GM18858 (cell line): ENCODE measurements at regions not wholly inside any gene's neighbourhood (a gene's known extent, or its start where the extent isn't known, plus 50 kb on each side); places are given as distances from the start of the nearest gene placed in this dataset.

Experiments
- ATAC-seq: cut with Tn5 transposase; IDR thresholded peaks from one replicate; pipeline ENCODE4 v1.9.1; 2021; ENCODE audit not compliant: unreplicated experiment

DNA sequence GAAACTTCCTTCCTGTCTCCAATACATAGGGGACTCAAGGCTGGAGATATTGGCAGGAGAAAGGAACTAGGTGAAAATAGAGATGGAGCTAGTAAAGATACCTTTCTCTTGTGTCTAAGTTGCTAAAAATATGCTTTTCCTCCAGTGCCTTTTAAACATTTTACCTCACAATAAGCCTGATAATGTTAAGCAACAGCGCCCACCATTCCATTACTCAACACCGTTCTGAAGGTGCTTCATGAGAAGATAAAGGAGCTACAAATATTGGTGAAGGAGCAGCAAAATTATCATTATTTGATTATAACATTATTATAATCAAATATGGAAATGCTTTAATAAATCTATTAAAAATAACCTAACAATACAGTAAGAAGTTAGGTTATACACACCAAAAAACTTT, 83.6 kb upstream of the BARX2 start:
- ATAC-seq, result no peak

- no peak for ATAC-seq
Observed at GRCh38 chr11:129291546-129291945, 84.1 kb upstream of the BARX2 start.

- ATAC-seq, result no peak
Observed at GRCh38 chr11:129290966-129291365, 84.7 kb upstream of the BARX2 start.

GRCh38 chr11:129289350-129290040, 86.2 kb upstream of the BARX2 start:
- no peak for ATAC-seq

DNA sequence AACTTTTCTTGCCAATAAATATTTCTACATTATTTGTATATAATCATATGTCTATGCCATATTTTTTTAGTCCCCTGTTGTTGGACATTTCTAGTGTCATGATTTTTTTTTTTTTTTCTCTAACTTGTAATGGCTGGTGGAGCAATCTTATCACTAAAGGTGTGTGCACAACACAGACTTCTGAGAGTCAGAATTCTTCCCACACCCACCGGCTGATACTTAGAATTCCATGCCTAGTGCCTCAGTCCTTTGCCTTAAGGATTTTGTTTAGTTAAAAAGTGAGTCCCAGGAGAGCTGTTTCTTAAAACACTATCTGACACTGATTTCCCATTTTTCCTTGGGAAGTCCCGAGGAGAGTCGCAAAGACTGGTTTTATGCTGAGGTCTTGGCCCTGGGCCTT, 87.7 kb upstream of the BARX2 start:
- no peak for ATAC-seq

DNA sequence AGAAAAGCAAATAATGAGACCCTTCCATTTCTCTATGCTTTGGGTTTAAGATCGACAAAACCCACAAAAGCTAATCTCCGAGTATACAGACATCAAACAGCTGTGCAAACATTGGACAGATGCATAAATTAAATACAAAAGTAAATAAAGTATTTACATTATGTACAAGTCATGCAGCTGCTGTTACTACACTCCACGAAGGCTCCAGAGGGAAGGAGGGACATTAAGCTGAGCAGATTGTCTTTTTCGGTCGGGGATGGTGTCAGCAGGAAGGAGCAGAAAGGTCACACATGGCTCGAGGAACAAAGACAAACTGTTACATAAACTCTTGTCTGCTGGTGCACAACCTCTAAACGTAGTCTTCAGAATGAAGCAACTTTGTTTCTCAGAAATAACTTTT, 88.8 kb upstream of the BARX2 start:
- no peak for ATAC-seq

DNA sequence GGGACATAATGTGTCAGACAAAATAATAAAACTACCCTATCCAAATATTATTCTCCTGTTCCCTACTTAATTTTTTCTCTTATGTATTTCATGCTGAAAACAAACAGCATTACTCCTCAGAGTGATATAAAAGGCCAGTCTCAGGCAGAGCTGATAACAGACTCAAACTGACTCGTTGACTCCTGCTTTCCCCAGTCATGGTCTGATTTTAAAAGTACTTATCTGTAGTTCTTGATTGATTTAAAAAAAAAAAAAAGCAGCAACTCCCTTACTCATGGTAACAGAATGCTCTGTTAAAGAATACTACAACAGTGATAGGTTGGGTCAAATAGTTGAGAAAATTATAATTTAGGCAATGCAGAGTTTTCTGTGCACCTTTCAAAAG, 90.3 kb upstream of the BARX2 start:
- no peak for ATAC-seq

GRCh38 chr11:129283141-129283540, 91.0 kb upstream of the ARHGAP32 start:
- ATAC-seq, result no peak

DNA sequence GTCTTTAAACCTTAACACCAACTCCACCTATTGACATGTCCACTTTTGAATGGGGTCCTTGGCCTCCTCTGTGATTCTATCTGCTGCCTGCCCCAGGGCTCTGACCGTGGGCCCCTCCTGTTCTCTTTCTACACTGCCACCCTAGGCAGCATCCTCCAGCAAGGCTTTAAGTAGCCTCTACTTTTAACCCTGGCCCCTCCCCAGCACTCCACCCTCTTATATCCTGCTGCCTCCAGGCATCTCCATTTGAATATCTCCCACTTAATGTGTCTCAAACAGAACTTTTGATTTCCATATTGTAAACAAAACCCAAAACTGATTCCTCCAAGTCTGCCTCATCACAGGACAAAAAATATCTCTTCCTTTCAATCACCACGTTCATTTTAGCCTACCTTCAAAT, 90.5 kb upstream of the ARHGAP32 start:
- ATAC-seq, result no peak

- no peak for ATAC-seq
Observed at GRCh38 chr11:129281471-129282415, 89.6 kb upstream of the ARHGAP32 start.

GRCh38 chr11:129280027-129280811, 88.1 kb upstream of the ARHGAP32 start:
- no peak for ATAC-seq

DNA sequence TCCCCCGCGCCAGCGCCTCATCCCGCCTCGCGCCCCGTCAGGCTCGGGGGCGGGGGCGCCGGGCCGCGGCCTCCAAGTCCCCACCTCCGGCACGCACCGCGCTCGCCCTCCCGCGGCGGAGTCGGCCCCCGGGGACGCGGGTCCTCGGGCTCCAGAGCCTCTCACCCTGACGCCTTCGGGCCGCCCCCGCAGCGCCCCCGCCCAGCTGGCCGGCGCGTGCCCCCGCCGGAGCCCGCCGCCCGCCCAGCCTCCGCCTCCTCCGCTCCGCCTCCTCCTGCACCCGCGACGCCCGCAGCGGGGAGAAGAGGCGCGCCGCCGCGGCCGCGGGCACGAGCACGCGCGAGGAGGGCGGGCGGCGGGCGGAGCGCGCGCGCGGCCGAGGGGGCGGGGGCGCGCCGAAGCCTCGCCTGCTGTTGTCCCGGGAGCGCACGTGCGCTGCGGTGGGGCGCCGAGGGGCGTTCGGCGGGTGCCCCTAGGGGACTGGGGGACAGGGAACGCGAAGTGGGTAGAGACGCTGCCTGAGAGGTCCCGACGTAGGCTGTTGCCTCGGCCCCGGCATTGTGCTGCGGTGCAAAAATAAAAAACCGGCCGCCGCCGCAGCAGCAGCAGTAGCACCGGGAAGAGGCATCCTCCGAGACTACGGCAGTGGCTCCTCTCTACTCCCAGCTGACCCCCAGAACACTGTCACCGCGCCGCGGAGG, 87.4 kb upstream of the ARHGAP32 start:
- ATAC-seq, result peak; percentile 42

DNA sequence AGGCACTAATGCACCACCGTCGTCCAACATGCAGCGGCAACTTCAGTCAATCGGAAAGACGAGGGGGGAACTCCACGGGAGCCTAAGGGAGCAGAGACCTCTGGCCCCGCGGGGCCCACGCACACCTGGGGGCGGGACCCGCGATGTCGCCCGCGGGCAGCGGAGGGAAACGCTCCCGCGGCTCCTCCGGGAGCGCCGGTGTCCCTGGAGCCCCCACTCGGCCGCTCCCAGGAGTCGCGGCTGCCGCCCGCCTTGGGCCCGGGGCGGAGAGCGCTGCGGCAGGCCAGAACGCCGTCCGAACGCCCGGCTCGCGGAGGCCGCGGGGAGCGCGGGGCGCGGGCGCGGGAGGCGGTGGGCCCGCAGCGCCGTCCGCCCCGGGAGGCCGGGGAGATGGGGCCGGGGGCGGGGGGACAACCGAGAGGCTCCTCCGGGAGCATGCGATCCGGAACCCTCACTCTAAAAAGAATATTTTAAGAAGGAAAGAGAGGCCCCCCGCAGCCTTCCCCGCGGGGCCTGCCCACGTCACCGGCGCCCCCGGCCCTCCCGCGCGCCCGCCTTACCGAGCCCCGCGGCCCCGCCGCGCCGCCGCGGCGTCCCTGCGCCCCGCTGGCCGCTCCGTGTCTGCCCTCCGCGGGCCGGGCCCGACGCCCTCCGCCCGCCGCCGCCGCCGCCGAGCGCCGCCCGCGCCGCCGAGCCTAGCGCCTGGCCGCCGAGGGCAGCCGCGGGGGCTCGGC, 86.6 kb upstream of the ARHGAP32 start:
- peak; percentile 9 for ATAC-seq

DNA sequence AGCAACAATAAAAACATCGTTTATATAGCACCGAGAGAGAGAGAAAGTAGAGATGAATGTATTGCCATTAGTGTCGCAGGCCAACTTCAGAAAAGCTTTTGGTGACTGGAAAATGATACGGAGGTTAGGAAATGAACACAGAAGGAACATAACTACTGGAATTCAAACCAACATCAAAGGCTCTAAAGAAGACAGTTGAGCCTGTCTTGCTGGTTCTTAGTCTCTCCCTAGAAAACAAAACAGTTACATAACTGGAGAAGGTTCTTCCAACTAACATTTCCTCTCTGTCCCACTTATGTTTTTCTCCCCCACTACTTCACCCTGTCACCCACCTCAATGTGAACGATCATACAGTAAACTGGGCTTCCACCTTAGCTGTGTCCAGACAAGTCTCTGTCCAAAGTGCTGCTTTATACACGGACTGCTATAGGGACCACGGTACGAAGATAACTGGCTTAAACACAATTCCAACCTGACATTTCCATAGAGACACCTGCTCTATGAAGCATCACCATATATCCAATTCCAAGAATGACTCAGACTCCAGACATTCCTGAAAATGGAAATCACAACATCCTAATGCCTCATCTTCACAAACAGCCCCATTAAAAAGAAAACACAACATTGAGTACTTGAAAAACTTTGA, 85.2 kb upstream of the ARHGAP32 start:
- ATAC-seq, result no peak

DNA sequence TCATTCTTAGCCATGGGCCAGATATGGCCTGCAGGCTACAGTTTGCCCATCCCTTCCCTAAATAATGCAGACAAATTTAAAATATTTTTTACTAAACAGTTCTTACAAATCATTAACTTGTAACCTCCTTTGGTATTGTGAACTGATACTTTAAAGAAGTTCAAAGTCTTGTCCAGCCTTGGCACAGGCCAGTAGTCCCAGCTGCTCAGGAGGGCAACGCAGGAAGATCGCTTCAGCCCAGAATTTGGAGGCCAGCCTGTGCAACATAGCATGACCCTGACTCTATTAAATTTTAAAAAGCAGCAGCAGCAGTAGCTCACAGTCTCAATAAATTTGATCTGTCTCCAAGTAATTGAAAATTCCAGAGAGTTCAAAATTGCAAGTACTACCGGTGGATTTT, 83.7 kb upstream of the ARHGAP32 start:
- no peak for ATAC-seq

DNA sequence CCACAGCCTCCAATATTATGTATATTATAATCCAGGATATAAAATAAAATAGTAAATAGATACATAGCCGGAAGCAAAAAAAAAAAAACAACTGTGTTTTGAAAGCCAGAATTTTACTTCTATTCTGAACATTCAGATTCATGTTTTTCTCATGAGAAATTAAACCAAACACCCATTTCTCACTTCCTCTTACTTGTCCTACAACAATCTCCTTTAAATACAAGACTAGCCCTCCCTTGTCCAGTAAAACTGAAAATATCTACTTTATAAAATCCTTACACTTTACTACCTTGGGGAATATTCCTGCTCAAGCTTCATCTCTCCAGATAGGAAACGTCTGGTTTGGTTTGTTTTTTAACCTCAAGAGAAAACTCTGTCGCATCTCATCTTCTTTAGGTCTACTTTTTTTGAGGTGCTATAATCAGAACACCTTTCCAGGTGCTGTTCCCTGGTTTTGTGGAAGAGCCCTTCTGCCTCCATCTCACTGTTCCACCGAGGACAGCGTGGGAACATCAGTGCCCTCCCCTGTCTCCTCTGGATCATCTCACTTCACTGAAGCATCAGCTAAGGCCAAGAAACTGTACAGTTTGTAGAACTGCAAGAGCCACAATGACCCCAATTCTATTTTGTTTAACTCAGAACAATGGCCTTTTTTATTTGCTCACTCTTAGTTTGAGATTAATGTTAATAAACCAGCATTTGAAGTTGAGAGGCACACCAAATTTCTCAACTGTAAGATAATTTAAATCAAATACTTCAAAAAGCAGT, 82.0 kb upstream of the ARHGAP32 start:
- no peak for ATAC-seq

DNA sequence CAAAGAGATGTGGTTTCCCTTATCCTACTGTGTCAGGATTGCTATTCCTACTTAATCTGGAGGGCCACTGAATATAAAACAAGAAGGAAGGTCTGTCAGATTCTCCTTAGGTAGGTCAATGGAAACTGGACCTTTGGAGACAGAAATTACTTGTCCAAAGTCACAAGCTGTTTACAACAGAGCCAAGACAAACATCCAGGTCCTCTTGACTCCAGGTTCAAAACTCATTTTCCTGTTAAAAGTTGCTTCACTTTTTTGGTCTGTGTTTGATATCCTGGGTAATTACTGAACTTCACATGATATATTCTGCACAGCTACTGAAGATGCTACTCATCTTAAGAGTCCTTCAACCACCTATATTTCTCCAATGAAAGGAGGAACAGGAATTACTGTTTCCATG, 81.2 kb upstream of the ARHGAP32 start:
- ATAC-seq, result no peak

GRCh38 chr11:129271030-129271429, 78.9 kb upstream of the ARHGAP32 start:
- no peak for ATAC-seq

- ATAC-seq, result no peak
Observed at GRCh38 chr11:129270446-129270845, 78.3 kb upstream of the ARHGAP32 start.
